ENCODE measurements at regions not wholly inside any gene's neighbourhood (a gene's known extent, or its start where the extent isn't known, plus 50 kb on each side); places are given as distances from the start of the nearest gene placed in this dataset.

- TF ChIP-seq TCF3 (IDR thresholded peaks at IDR 0.05; ENCODE audit: borderline replicate concordance, insufficient read depth, low read depth, low read length): no peak
Measured at GRCh38 chr6:91173186-91173585, 586.3 kb upstream of the MAP3K7 start (continued).

- no TSS peak for BruUV-seq (replicated peaks)
- no peaks in the 10 kb centered on the region for H3K36me3 ChIP-seq (ENCODE audit: control insufficient read depth in 2 of 2, insufficient read depth in 2 of 2, low read length in 1 of 2)
- no peak for DNase-seq (ENCODE audit: low read depth, low spot score)
- no peak overlapping the region for H3K27ac ChIP-seq (ENCODE audit: control insufficient read depth, insufficient read depth)
- H3K79me2 ChIP-seq (ENCODE audit: control insufficient read depth, insufficient read depth, low read length): no peaks in the 10 kb centered on the region
- no peaks in the 10 kb centered on the region for H3K9me3 ChIP-seq (replicated peaks; ENCODE audit: control insufficient read depth, insufficient read depth, low read length)
- POLR2A ChIA-PET: interaction anchor here (0.6 kb wide), 1 partner anchor 65 kb away, joined by 3 read pairs; no protein-coding TSS in a partner anchor
- ATAC-seq: no peak
- H4K20me1 ChIP-seq (ENCODE audit: control insufficient read depth, insufficient read depth): no peaks in the 10 kb centered on the region
- SMC1A ChIA-PET (ENCODE audit: uncharacterized antibody, unreplicated experiment): no interaction called here
- WGBS (ENCODE audit: insufficient coverage, insufficient replicate concordance, low lambda C conversion rate, missing lambda C conversion rate): 16% methylated on average over 5 of the region's 7 CpGs
- in situ Hi-C loops (cut with MboI) (no loop called here), intact Hi-C loops (cut with micrococcal nuclease; ENCODE audit: unreplicated experiment) (no loop called here)
- no peak overlapping the region for H3K4me2 ChIP-seq (ENCODE audit: control insufficient read depth, insufficient read depth)
- no peak overlapping the region for H3K4me3 ChIP-seq
- RAD21 ChIA-PET (ENCODE audit: unreplicated experiment): interaction anchor here (1.1 kb wide), 1 partner anchor 17 kb away, joined by 3 read pairs; no protein-coding TSS in a partner anchor
- no peak overlapping the region for H2AFZ ChIP-seq (ENCODE audit: control insufficient read depth, low read depth, low read length)
- no peaks in the 10 kb centered on the region; a peak in 1 of 4 replicates for H3K27me3 ChIP-seq (replicated peaks in 1 of 2; ENCODE audit: control insufficient read depth in 2 of 2, insufficient read depth in 2 of 2, low read length in 1 of 2)
- no peak for FAIRE-seq
- H3K4me1 ChIP-seq (ENCODE audit: control insufficient read depth, insufficient read depth, low read length): no peaks in the 10 kb centered on the region
- H3K9ac ChIP-seq (ENCODE audit: control insufficient read depth, insufficient read depth, low read length): no peak overlapping the region
- CTCF ChIA-PET: interaction anchor here (0.7 to 1.3 kb wide), 4 partner anchors 17 to 91 kb away, joined by 3 read pairs; no protein-coding TSS in a partner anchor
- no peak for TF ChIP-seq BHLHE40 (IDR thresholded peaks at IDR 0.05; ENCODE audit: borderline replicate concordance in 1 of 2, low read depth in 2 of 2, low read length in 1 of 2)
- TF ChIP-seq GABPA (IDR thresholded peaks at IDR 0.05; ENCODE audit: low read depth): no peak
- TF ChIP-seq RAD51 (IDR thresholded peaks at IDR 0.05): no peak
- no peak for TF ChIP-seq CBX3 (IDR thresholded peaks at IDR 0.05; ENCODE audit: borderline replicate concordance, low read depth)
- TF ChIP-seq RELB (IDR thresholded peaks at IDR 0.05; ENCODE audit: low read depth): no peak
- no peak for TF ChIP-seq BCL3 (IDR thresholded peaks at IDR 0.05; ENCODE audit: borderline replicate concordance, insufficient read depth, low read depth, low read length, poor library complexity, severe bottlenecking)
- no peak for TF ChIP-seq NR2C1 (IDR thresholded peaks at IDR 0.05)
- no peak for TF ChIP-seq CTCF (IDR thresholded peaks at IDR 0.05 in 2 of 3, conservative IDR thresholded peaks at IDR 0.05 in 1 of 3; ENCODE audit: control insufficient read depth in 2 of 3, extremely low read depth in 1 of 3, insufficient read depth in 1 of 3, low read depth in 3 of 3, low read length in 3 of 3)
- no peak for TF ChIP-seq ATF2 (IDR thresholded peaks at IDR 0.05; ENCODE audit: low read length)
- no peak for TF ChIP-seq CREM (IDR thresholded peaks at IDR 0.05; ENCODE audit: low read depth)
Measured at GRCh38 chr6:91171754-91172462, 585.0 kb upstream of the MAP3K7 start.

All from GM12878 (cell line).